GM12864 (cell line): ENCODE measurements at regions not wholly inside any gene's neighbourhood (a gene's known extent, or its start where the extent isn't known, plus 50 kb on each side); places are given as distances from the start of the nearest gene placed in this dataset.

Experiments used
- DNase-seq: peaks from one replicate; pipeline ENCODE4 v3.0.0-alpha.2; 2011; ENCODE audit warnings: low read depth
- H3K4me3 ChIP-seq: 2 replicates; pipeline ENCODE4 v1.5.1; 2011; ENCODE audit warnings: mild to moderate bottlenecking, low read depth, low read length, control low read depth
- CTCF ChIP-seq: IDR thresholded peaks from 2 replicates; pipeline ENCODE4 v1.5.1; 2011; ENCODE audit warnings: low read depth, mild to moderate bottlenecking, moderate library complexity, low read length, control low read depth, inconsistent platforms; ENCODE audit errors: missing control alignments

GRCh38 chr3:106047221-106047620, 178.4 kb upstream of the CBLB start:
- DNase-seq, result no peak
- H3K4me3 ChIP-seq, result no peak overlapping the region
- TF ChIP-seq CTCF, result no peak

GRCh38 chr3:106048946-106049481, 180.2 kb upstream of the CBLB start:
- DNase-seq, result no peak
- no peak overlapping the region for H3K4me3 ChIP-seq
- TF ChIP-seq CTCF, result no peak

GRCh38 chr3:106049821-106050220, 181.0 kb upstream of the CBLB start:
- no peak overlapping the region for H3K4me3 ChIP-seq
- DNase-seq, result no peak
- TF ChIP-seq CTCF, result no peak

GRCh38 chr3:106056931-106057330, 188.1 kb upstream of the CBLB start:
- DNase-seq, result no peak
- TF ChIP-seq CTCF, result no peak
- no peak overlapping the region for H3K4me3 ChIP-seq

GRCh38 chr3:106058475-106058874, 189.7 kb upstream of the CBLB start:
- no peak overlapping the region for H3K4me3 ChIP-seq
- no peak for TF ChIP-seq CTCF
- no peak for DNase-seq

- TF ChIP-seq CTCF, result no peak
- no peak overlapping the region for H3K4me3 ChIP-seq
- no peak for DNase-seq
Measured at GRCh38 chr3:106059953-106060517, 191.2 kb upstream of the CBLB start.

- no peak for TF ChIP-seq CTCF
- H3K4me3 ChIP-seq, result no peak overlapping the region
- DNase-seq, result no peak
Measured at GRCh38 chr3:106063909-106064308, 195.1 kb upstream of the CBLB start.
